HepG2 (cell line): ENCODE measurements at regions not wholly inside any gene's neighbourhood (a gene's known extent, or its start where the extent isn't known, plus 50 kb on each side); places are given as distances from the start of the nearest gene placed in this dataset.

Experiments
- ATAC-seq: fragments of 200-7000 bp; cut with Tn5 transposase; 3 replicates; pipeline ENCODE4 v1.9.1; 2020; ENCODE audit warnings: mild to moderate bottlenecking, moderate library complexity
- BruUV-seq: library from RNA; stranded (reverse); fragments of 400-500 nt; replicated peaks from 2 replicates; lab custom pipeline; 2021; lab: Mats Ljungman, UMichigan
- CTCF ChIA-PET: fragments of 300-600 bp; formaldehyde crosslinking; extraction: SDS; loops from one replicate; lab custom pipeline; 2021; ENCODE audit warnings: low total read pairs, inconsistent platforms, low intra/inter-chr PET ratio; lab: Yijun Ruan, JAX
- POLR2A ChIA-PET: fragments of 350-600 bp; sonication (Branson Sonifier 250); formaldehyde crosslinking; loops from one replicate; lab custom pipeline; 2020; ENCODE audit warnings: antibody characterized with exemption, inconsistent platforms; lab: Yijun Ruan, JAX
- DNase-seq: peaks from one replicate; pipeline ENCODE4 v3.0.0-alpha.2; 2015; ENCODE audit warnings: low spot score
- FAIRE-seq: peaks from 3 replicates; lab custom pipeline; 2011; peaks lifted over from hg19 to GRCh38; lab: Jason Lieb, UNC
- H2AFZ ChIP-seq: one replicate; pipeline ENCODE4 v1.6.1; 2011; ENCODE audit warnings: low read length, inconsistent platforms
- H3K27ac ChIP-seq: fragments of 300-600 bp; 3 replicates; pipeline ENCODE4 v1.8.0; 2011; ENCODE audit warnings: mixed run types, mild to moderate bottlenecking, mixed read lengths, low read length, inconsistent platforms; ENCODE audit not compliant: insufficient read depth; ENCODE audit errors: extremely low read length
- H3K27me3 ChIP-seq, 2 experiments: fragments of 200-600 bp in 1 of 2; 2 replicates in 1 of 2; 3 replicates in 1 of 2; pipeline versions ENCODE4 v1.6.0 to v1.8.0; 2011; ENCODE audit warnings: low read length in 2 of 2, mild to moderate bottlenecking in 2 of 2, moderate library complexity in 2 of 2, inconsistent platforms in 1 of 2; ENCODE audit not compliant: insufficient read depth in 2 of 2, control insufficient read depth in 1 of 2
- H3K36me3 ChIP-seq, 2 experiments: fragments of 200-600 bp in 1 of 2; replicated peaks in 1 of 2; 2 replicates in 1 of 2; 3 replicates in 1 of 2; pipeline versions ENCODE4 v1.5.1 to v1.8.0; 2011; ENCODE audit warnings: low read length in 2 of 2, inconsistent platforms in 1 of 2; ENCODE audit not compliant: insufficient read depth in 2 of 2, control insufficient read depth in 1 of 2
- H3K4me1 ChIP-seq: 2 replicates; pipeline ENCODE4 v1.5.1; 2012; ENCODE audit warnings: low read length, inconsistent platforms; ENCODE audit not compliant: insufficient read depth
- H3K4me2 ChIP-seq: 2 replicates; pipeline ENCODE4 v1.6.0; 2011; ENCODE audit warnings: low read depth, low read length, inconsistent platforms
- H3K4me3 ChIP-seq, 3 experiments: fragments of 200-600 bp in 1 of 3; sonication (generic), shearing (Covaris generic) in 1 of 3; replicated peaks in 1 of 3; 2 replicates each; pipeline ENCODE4 v1.5.1; 2011 to 2016; ENCODE audit warnings: low read length in 3 of 3, inconsistent platforms in 2 of 3, low read depth in 2 of 3, mild to moderate bottlenecking in 2 of 3, control low read depth in 1 of 3, mixed read lengths in 1 of 3; ENCODE audit not compliant: insufficient read depth in 1 of 3
- H3K79me2 ChIP-seq: one replicate; pipeline ENCODE4 v1.6.1; 2011; ENCODE audit warnings: low read length, inconsistent platforms; ENCODE audit not compliant: insufficient read depth
- H3K9ac ChIP-seq: 2 replicates; pipeline ENCODE4 v1.6.0; 2011; ENCODE audit warnings: mild to moderate bottlenecking, low read depth, low read length, inconsistent platforms; ENCODE audit not compliant: insufficient read depth
- H3K9me3 ChIP-seq: 2 replicates; pipeline ENCODE4 v1.5.1; 2012; ENCODE audit warnings: mild to moderate bottlenecking, low read length
- H4K20me1 ChIP-seq: 2 replicates; pipeline ENCODE4 v1.6.0; 2011; ENCODE audit warnings: inconsistent platforms, mild to moderate bottlenecking, low read length, moderate library complexity; ENCODE audit not compliant: insufficient read depth
- KDM5B ChIP-seq: sonication (generic); formaldehyde crosslinking; IDR thresholded peaks from 2 replicates; pipeline ENCODE4 v1.4.0; 2020; ENCODE audit warnings: missing genetic modification reagents, mild to moderate bottlenecking, borderline replicate concordance
- TOPORS ChIP-seq: sonication (generic); formaldehyde crosslinking; IDR thresholded peaks from 2 replicates; pipeline ENCODE4 v1.8.0; 2023; ENCODE audit warnings: mild to moderate bottlenecking, missing genetic modification reagents
- TP53 ChIP-seq: sonication (generic); formaldehyde crosslinking; conservative IDR thresholded peaks from 2 replicates; pipeline ENCODE4 v1.4.0; 2020; ENCODE audit warnings: missing genetic modification reagents
- ZNF234 ChIP-seq: sonication (generic); formaldehyde crosslinking; conservative IDR thresholded peaks from 2 replicates; pipeline ENCODE4 v1.5.1; 2020; ENCODE audit warnings: mild to moderate bottlenecking, missing genetic modification reagents
- ZNF354B ChIP-seq: sonication (generic); formaldehyde crosslinking; IDR thresholded peaks from 2 replicates; pipeline ENCODE4 v1.8.0; 2022; ENCODE audit warnings: mild to moderate bottlenecking, missing genetic modification reagents
- ZNF510 ChIP-seq: sonication (generic); formaldehyde crosslinking; IDR thresholded peaks from 2 replicates; pipeline ENCODE4 v1.4.0; 2020; ENCODE audit warnings: low read depth, mild to moderate bottlenecking, missing genetic modification reagents
- ZNF883 ChIP-seq: sonication (generic); formaldehyde crosslinking; IDR thresholded peaks from 2 replicates; pipeline ENCODE4 v1.5.1; 2020; ENCODE audit warnings: mild to moderate bottlenecking, missing genetic modification reagents; ENCODE audit errors: not compliant biosample characterization
- ZSCAN20 ChIP-seq: sonication (generic); formaldehyde crosslinking; IDR thresholded peaks from 2 replicates; pipeline ENCODE4 v1.4.0; 2020; ENCODE audit warnings: missing genetic modification reagents, mild to moderate bottlenecking, borderline replicate concordance
- ZSCAN29 ChIP-seq: sonication (generic); formaldehyde crosslinking; conservative IDR thresholded peaks from 2 replicates; pipeline ENCODE4 v1.4.0; 2020; ENCODE audit warnings: mild to moderate bottlenecking, missing genetic modification reagents
- WGBS: methylation state at CpG from one replicate; pipeline ENCODE4 v1.1.6; 2017; ENCODE audit warnings: low lambda C conversion rate; 5-methylcytosine and 5-hydroxymethylcytosine counted together
- in situ Hi-C: cut with HindIII; loops from 2 replicates; pipeline ENCODE4 v1.10.0; 2017; ENCODE audit warnings: low pct_unique_long_range_greater_than_20kb; ENCODE audit not compliant: extremely low pct_ligation_motif_present
- intact Hi-C: fragments of 100-400 bp; cut with micrococcal nuclease; formaldehyde crosslinking; loops from one replicate; pipeline ENCODE4 v1.10.0; 2022; ENCODE audit not compliant: unreplicated experiment
- TF ChIP-seq, protein P1 (sequence below): sonication (generic); formaldehyde crosslinking; IDR thresholded peaks from 2 replicates; pipeline ENCODE4 v1.8.0; 2022; ENCODE audit warnings: mild to moderate bottlenecking, missing genetic modification reagents
- TF ChIP-seq, protein P2 (sequence below), 2 experiments: sonication (generic) in 1 of 2; formaldehyde crosslinking in 1 of 2; IDR thresholded peaks; 2 replicates each; pipeline versions ENCODE4 v1.4.0 to v1.6.1; 2016 to 2020; ENCODE audit warnings: borderline replicate concordance in 1 of 2, low read depth in 1 of 2, mild to moderate bottlenecking in 1 of 2, missing genetic modification reagents in 1 of 2

GRCh38 chr5:130290219-130290618 lies 386.0 kb downstream of the CHSY3 start:
- Histone ChIP-seq H3K27me3 (no peaks in the 10 kb centered on the region), H3K27ac (no peak overlapping the region), H4K20me1 (no peaks in the 10 kb centered on the region), H3K4me3 (no peak overlapping the region), H3K9ac (no peak overlapping the region), H3K4me1 (peaks cover 5% of the 10 kb centered on the region; the same call in 1 of the 2 replicates), H3K79me2 (no peaks in the 10 kb centered on the region), H3K36me3 (no peaks in the 10 kb centered on the region), H3K4me2 (no peak overlapping the region), H2AFZ (no peak overlapping the region), H3K9me3 (peaks cover 15% of the 10 kb centered on the region)
- ChIA-PET POLR2A (no interaction called here), CTCF (no interaction called here)
- FAIRE-seq = no peak
- WGBS = 3% methylated on average over 2 of the region's 2 CpGs
- BruUV-seq = no TSS peak
- intact Hi-C loops = loop anchor here (10.0 kb wide), 1 partner anchor 105 kb away; no protein-coding TSS in a partner anchor
- in situ Hi-C loops = no loop called here
- DNase-seq = no peak
- ATAC-seq = no peak
- no peak for TF ChIP-seq ZNF883 (CRISPR knock-in tag)
- TF ChIP-seq ZNF354B (CRISPR knock-in tag) = no peak
- no peak for TF ChIP-seq KDM5B

DNA sequence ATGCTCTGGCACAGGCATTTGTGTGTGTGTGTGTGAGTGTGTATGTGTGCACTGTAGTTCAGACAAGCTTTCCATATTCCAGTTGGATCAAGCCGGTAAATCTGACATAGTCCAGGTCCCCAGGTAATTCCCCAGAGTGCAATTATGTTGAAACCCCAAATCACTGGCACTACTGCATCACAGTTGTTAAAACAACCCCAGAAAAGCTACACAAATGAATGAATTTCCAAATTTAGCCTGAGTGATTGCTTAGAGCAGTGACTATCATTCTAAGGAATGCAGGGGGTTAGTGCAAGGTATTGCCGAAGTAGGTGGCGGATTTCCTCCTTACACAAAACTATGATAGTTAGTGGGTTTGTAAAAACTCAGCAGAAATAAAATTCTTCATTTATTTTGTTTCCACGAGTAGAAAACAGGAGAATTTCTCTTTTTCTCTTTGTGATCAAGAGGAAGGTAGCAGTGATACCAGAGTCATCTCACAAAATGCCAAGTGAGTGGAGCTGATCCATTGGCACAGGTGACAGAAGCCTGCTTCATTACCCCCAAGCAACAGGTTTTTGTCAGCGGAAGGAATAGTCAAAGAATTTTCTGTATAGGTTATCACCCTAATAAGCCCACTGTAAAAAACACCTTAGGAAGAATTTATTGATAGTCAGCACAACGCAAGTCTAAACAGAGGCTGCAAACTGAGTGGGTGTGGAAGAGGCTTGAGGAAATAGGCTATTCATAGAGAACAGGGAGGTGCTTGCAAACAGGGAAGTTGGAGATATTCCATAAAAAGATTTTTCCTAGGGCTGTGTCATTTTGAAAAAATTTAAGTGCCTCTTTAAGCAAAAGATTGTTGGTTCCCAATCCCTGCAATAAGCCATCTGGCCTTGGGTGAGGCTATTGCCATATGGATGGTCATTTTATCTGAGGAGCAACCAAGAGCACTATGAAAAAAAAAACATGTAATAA lies 385.1 kb downstream of the CHSY3 start:
- CTCF ChIA-PET = no interaction called here
- intact Hi-C loops (loop anchor here (10.0 kb wide), 1 partner anchor 105 kb away; no protein-coding TSS in a partner anchor), in situ Hi-C loops (no loop called here)
- no peaks in the 10 kb centered on the region for H3K4me1 ChIP-seq
- H3K27me3 ChIP-seq = no peaks in the 10 kb centered on the region
- no peaks in the 10 kb centered on the region for H4K20me1 ChIP-seq
- FAIRE-seq (no peak), ATAC-seq (no peak), DNase-seq (no peak)
- no peaks in the 10 kb centered on the region for H3K79me2 ChIP-seq
- H3K4me2 ChIP-seq = no peak overlapping the region
- POLR2A ChIA-PET = no interaction called here
- no peaks in the 10 kb centered on the region for H3K36me3 ChIP-seq
- WGBS = 31% methylated on average over 6 of the region's 6 CpGs
- H3K4me3 ChIP-seq = no peak overlapping the region
- no TSS peak for BruUV-seq
- H3K9ac ChIP-seq = no peak overlapping the region
- H2AFZ ChIP-seq = no peak overlapping the region
- H3K9me3 ChIP-seq = peaks cover 10% of the 10 kb centered on the region
- no peak overlapping the region for H3K27ac ChIP-seq
- TF ChIP-seq, protein P1, sequence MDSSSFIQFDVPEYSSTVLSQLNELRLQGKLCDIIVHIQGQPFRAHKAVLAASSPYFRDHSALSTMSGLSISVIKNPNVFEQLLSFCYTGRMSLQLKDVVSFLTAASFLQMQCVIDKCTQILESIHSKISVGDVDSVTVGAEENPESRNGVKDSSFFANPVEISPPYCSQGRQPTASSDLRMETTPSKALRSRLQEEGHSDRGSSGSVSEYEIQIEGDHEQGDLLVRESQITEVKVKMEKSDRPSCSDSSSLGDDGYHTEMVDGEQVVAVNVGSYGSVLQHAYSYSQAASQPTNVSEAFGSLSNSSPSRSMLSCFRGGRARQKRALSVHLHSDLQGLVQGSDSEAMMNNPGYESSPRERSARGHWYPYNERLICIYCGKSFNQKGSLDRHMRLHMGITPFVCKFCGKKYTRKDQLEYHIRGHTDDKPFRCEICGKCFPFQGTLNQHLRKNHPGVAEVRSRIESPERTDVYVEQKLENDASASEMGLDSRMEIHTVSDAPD (CRISPR knock-in tag) = no peak
- TF ChIP-seq TOPORS (CRISPR knock-in tag) (no peak), ZSCAN29 (CRISPR knock-in tag) (no peak), ZSCAN20 (CRISPR knock-in tag) (no peak), ZNF510 (CRISPR knock-in tag) (no peak), TP53 (no peak), ZNF234 (CRISPR knock-in tag) (no peak)
- TF ChIP-seq, protein P2, sequence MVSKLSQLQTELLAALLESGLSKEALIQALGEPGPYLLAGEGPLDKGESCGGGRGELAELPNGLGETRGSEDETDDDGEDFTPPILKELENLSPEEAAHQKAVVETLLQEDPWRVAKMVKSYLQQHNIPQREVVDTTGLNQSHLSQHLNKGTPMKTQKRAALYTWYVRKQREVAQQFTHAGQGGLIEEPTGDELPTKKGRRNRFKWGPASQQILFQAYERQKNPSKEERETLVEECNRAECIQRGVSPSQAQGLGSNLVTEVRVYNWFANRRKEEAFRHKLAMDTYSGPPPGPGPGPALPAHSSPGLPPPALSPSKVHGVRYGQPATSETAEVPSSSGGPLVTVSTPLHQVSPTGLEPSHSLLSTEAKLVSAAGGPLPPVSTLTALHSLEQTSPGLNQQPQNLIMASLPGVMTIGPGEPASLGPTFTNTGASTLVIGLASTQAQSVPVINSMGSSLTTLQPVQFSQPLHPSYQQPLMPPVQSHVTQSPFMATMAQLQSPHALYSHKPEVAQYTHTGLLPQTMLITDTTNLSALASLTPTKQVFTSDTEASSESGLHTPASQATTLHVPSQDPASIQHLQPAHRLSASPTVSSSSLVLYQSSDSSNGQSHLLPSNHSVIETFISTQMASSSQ (IDR thresholded peaks at IDR 0.05; ENCODE audit: low read depth) = no peak
- TF ChIP-seq, protein P2 (CRISPR knock-in tag; IDR thresholded peaks at IDR 0.05; ENCODE audit: borderline replicate concordance) = no peak
